ENCODE measurements at regions not wholly inside any gene's neighbourhood (a gene's known extent, or its start where the extent isn't known, plus 50 kb on each side); places are given as distances from the start of the nearest gene placed in this dataset.

- intact Hi-C loops (cut with micrococcal nuclease) = no loop called here
- Mint-ChIP-seq H3K4me3 (no peak overlapping the region), H3K36me3 (ENCODE audit: low read depth) (no peaks in the 10 kb centered on the region), H3K27me3 (peaks cover 6% of the 10 kb centered on the region), H3K9me3 (no peaks in the 10 kb centered on the region), H3K4me1 (ENCODE audit: low read depth) (peaks cover 5% of the 10 kb centered on the region), H3K27ac (no peak overlapping the region)
These were observed 96.3 kb downstream of the GEMIN8 start for GRCh38 chrX:13933352-13933751.

- no peaks in the 10 kb centered on the region for H3K4me1 Mint-ChIP-seq (ENCODE audit: low read depth)
- no peaks in the 10 kb centered on the region for H3K9me3 Mint-ChIP-seq
- intact Hi-C loops (cut with micrococcal nuclease) = no loop called here
- H3K27ac Mint-ChIP-seq = no peak overlapping the region
- no peak overlapping the region for H3K4me3 Mint-ChIP-seq
- no peaks in the 10 kb centered on the region for H3K27me3 Mint-ChIP-seq
- no peaks in the 10 kb centered on the region for H3K36me3 Mint-ChIP-seq (ENCODE audit: low read depth)
These were observed 97.3 kb downstream of the GEMIN8 start for GRCh38 chrX:13932416-13932815.

- Mint-ChIP-seq H3K9me3 (no peaks in the 10 kb centered on the region), H3K4me3 (no peak overlapping the region), H3K36me3 (ENCODE audit: low read depth) (no peaks in the 10 kb centered on the region), H3K27ac (no peak overlapping the region), H3K27me3 (no peaks in the 10 kb centered on the region), H3K4me1 (ENCODE audit: low read depth) (no peaks in the 10 kb centered on the region)
- intact Hi-C loops (cut with micrococcal nuclease) = no loop called here
These were observed 102.5 kb downstream of the GEMIN8 start for GRCh38 chrX:13927175-13927574.

- Mint-ChIP-seq H3K4me1 (ENCODE audit: low read depth) (no peaks in the 10 kb centered on the region), H3K27me3 (no peaks in the 10 kb centered on the region)
These were observed 105.8 kb downstream of the GEMIN8 start for GRCh38 chrX:13923845-13924244.

GRCh38 chrX:13923289-13923688 lies 106.4 kb upstream of the GPM6B start:
- H3K27ac Mint-ChIP-seq = no peak overlapping the region
- intact Hi-C loops (cut with micrococcal nuclease) = no loop called here
- H3K4me3 Mint-ChIP-seq = no peak overlapping the region
- no peaks in the 10 kb centered on the region for H3K4me1 Mint-ChIP-seq (ENCODE audit: low read depth)
- no peaks in the 10 kb centered on the region for H3K9me3 Mint-ChIP-seq
- H3K27me3 Mint-ChIP-seq = no peaks in the 10 kb centered on the region
- H3K36me3 Mint-ChIP-seq (ENCODE audit: low read depth) = no peaks in the 10 kb centered on the region

More at GRCh38 chrX:13923845-13924244, 105.8 kb downstream of the GEMIN8 start:
- Mint-ChIP-seq H3K9me3 (no peaks in the 10 kb centered on the region), H3K27ac (no peak overlapping the region), H3K4me3 (no peak overlapping the region), H3K36me3 (ENCODE audit: low read depth) (no peaks in the 10 kb centered on the region)
- intact Hi-C loops (cut with micrococcal nuclease) = no loop called here

- H3K4me3 Mint-ChIP-seq = no peak overlapping the region
- H3K4me1 Mint-ChIP-seq (ENCODE audit: low read depth) = no peaks in the 10 kb centered on the region
- intact Hi-C loops (cut with micrococcal nuclease) = no loop called here
- H3K27ac Mint-ChIP-seq = no peak overlapping the region
- H3K36me3 Mint-ChIP-seq (ENCODE audit: low read depth) = no peaks in the 10 kb centered on the region
- H3K27me3 Mint-ChIP-seq = no peaks in the 10 kb centered on the region
- H3K9me3 Mint-ChIP-seq = no peaks in the 10 kb centered on the region
These were observed 100.6 kb upstream of the GPM6B start for GRCh38 chrX:13917507-13917906.

- no peaks in the 10 kb centered on the region for H3K27me3 Mint-ChIP-seq
- no peak overlapping the region for H3K27ac Mint-ChIP-seq
- no peaks in the 10 kb centered on the region for H3K36me3 Mint-ChIP-seq (ENCODE audit: low read depth)
- intact Hi-C loops (cut with micrococcal nuclease) = no loop called here
- H3K9me3 Mint-ChIP-seq = no peaks in the 10 kb centered on the region
- H3K4me1 Mint-ChIP-seq (ENCODE audit: low read depth) = no peaks in the 10 kb centered on the region
- H3K4me3 Mint-ChIP-seq = no peak overlapping the region
These were observed 94.7 kb upstream of the GPM6B start for GRCh38 chrX:13911586-13911985.

- no peaks in the 10 kb centered on the region for H3K36me3 Mint-ChIP-seq (ENCODE audit: low read depth)
- H3K9me3 Mint-ChIP-seq = no peaks in the 10 kb centered on the region
- H3K27ac Mint-ChIP-seq = no peak overlapping the region
- no peaks in the 10 kb centered on the region for H3K27me3 Mint-ChIP-seq
- H3K4me1 Mint-ChIP-seq (ENCODE audit: low read depth) = no peaks in the 10 kb centered on the region
- intact Hi-C loops (cut with micrococcal nuclease) = no loop called here
- H3K4me3 Mint-ChIP-seq = no peak overlapping the region
These were observed 89.2 kb upstream of the GPM6B start for GRCh38 chrX:13906093-13906492.

- H3K9me3 Mint-ChIP-seq = no peaks in the 10 kb centered on the region
- no peaks in the 10 kb centered on the region for H3K36me3 Mint-ChIP-seq (ENCODE audit: low read depth)
- no peaks in the 10 kb centered on the region for H3K27me3 Mint-ChIP-seq
- intact Hi-C loops (cut with micrococcal nuclease) = no loop called here
- no peaks in the 10 kb centered on the region for H3K4me1 Mint-ChIP-seq (ENCODE audit: low read depth)
- no peak overlapping the region for H3K4me3 Mint-ChIP-seq
- H3K27ac Mint-ChIP-seq = no peak overlapping the region
These were observed 86.5 kb upstream of the GPM6B start for GRCh38 chrX:13903405-13903804.

GRCh38 chrX:13902406-13902805 lies 85.5 kb upstream of the GPM6B start:
- H3K27ac Mint-ChIP-seq = no peak overlapping the region
- H3K4me1 Mint-ChIP-seq (ENCODE audit: low read depth) = no peaks in the 10 kb centered on the region
- no peaks in the 10 kb centered on the region for H3K27me3 Mint-ChIP-seq
- H3K36me3 Mint-ChIP-seq (ENCODE audit: low read depth) = no peaks in the 10 kb centered on the region
- no peaks in the 10 kb centered on the region for H3K9me3 Mint-ChIP-seq
- no peak overlapping the region for H3K4me3 Mint-ChIP-seq
- intact Hi-C loops (cut with micrococcal nuclease) = no loop called here

- Mint-ChIP-seq H3K27me3 (no peaks in the 10 kb centered on the region), H3K4me1 (ENCODE audit: low read depth) (no peaks in the 10 kb centered on the region), H3K27ac (no peak overlapping the region), H3K9me3 (no peaks in the 10 kb centered on the region), H3K4me3 (no peak overlapping the region), H3K36me3 (ENCODE audit: low read depth) (no peaks in the 10 kb centered on the region)
- intact Hi-C loops (cut with micrococcal nuclease) = no loop called here
These were observed 84.5 kb upstream of the GPM6B start for GRCh38 chrX:13901354-13901753.

- no peaks in the 10 kb centered on the region for H3K27me3 Mint-ChIP-seq
- intact Hi-C loops (cut with micrococcal nuclease) = no loop called here
- no peaks in the 10 kb centered on the region for H3K4me1 Mint-ChIP-seq (ENCODE audit: low read depth)
- H3K9me3 Mint-ChIP-seq = no peaks in the 10 kb centered on the region
- H3K4me3 Mint-ChIP-seq = no peak overlapping the region
- H3K36me3 Mint-ChIP-seq (ENCODE audit: low read depth) = no peaks in the 10 kb centered on the region
- H3K27ac Mint-ChIP-seq = no peak overlapping the region
These were observed 83.5 kb upstream of the GPM6B start for GRCh38 chrX:13900351-13900750.

- no peak overlapping the region for H3K27ac Mint-ChIP-seq
- no peaks in the 10 kb centered on the region for H3K4me1 Mint-ChIP-seq (ENCODE audit: low read depth)
- no peak overlapping the region for H3K4me3 Mint-ChIP-seq
- H3K27me3 Mint-ChIP-seq = no peaks in the 10 kb centered on the region
- intact Hi-C loops (cut with micrococcal nuclease) = no loop called here
- no peaks in the 10 kb centered on the region for H3K9me3 Mint-ChIP-seq
- no peaks in the 10 kb centered on the region for H3K36me3 Mint-ChIP-seq (ENCODE audit: low read depth)
These were observed 82.7 kb upstream of the GPM6B start for GRCh38 chrX:13899607-13900006.

GRCh38 chrX:13898603-13899002 lies 81.7 kb upstream of the GPM6B start:
- Mint-ChIP-seq H3K4me1 (ENCODE audit: low read depth) (no peaks in the 10 kb centered on the region), H3K9me3 (no peaks in the 10 kb centered on the region), H3K27ac (no peak overlapping the region), H3K27me3 (no peaks in the 10 kb centered on the region), H3K4me3 (no peak overlapping the region), H3K36me3 (ENCODE audit: low read depth) (no peaks in the 10 kb centered on the region)
- intact Hi-C loops (cut with micrococcal nuclease) = no loop called here

- intact Hi-C loops (cut with micrococcal nuclease) = no loop called here
- Mint-ChIP-seq H3K27ac (no peak overlapping the region), H3K4me1 (ENCODE audit: low read depth) (no peaks in the 10 kb centered on the region), H3K4me3 (no peak overlapping the region), H3K9me3 (no peaks in the 10 kb centered on the region), H3K36me3 (ENCODE audit: low read depth) (no peaks in the 10 kb centered on the region), H3K27me3 (no peaks in the 10 kb centered on the region)
These were observed 81.2 kb upstream of the GPM6B start for GRCh38 chrX:13898083-13898482.

All from dendritic cell treated with granulocyte-macrophage colony-stimulating factor and Interleukin-4, amounts not matched to agents 40 ng/mL and 50 ng/mL, for 4 days (primary cell).